HG02840 (cell line): ENCODE measurements at regions not wholly inside any gene's neighbourhood (a gene's known extent, or its start where the extent isn't known, plus 50 kb on each side); places are given as distances from the start of the nearest gene placed in this dataset.
"Not testable (repeated sequence)": the region's sequence is repeated elsewhere in the genome, so short reads cannot be mapped to it uniquely, and the experiment has no call there.

ENCODE experiments used
- ATAC-seq: cut with Tn5 transposase; IDR thresholded peaks from one replicate; pipeline ENCODE4 v1.9.1; 2021; ENCODE audit warnings: mild to moderate bottlenecking, moderate library complexity, moderate number of reproducible peaks; ENCODE audit not compliant: unreplicated experiment, low FRiP score

- ATAC-seq = no peak
These were observed 420.8 kb downstream of the FUT8 start for GRCh38 chr14:65833267-65833880.

- ATAC-seq = no peak
These were observed 421.5 kb downstream of the FUT8 start for GRCh38 chr14:65834051-65834450.

GRCh38 chr14:65834812-65835211 is 422.3 kb downstream of the FUT8 start:
- no peak for ATAC-seq

GRCh38 chr14:65835501-65835900 is 423.0 kb downstream of the FUT8 start:
- ATAC-seq = no peak

- ATAC-seq = no peak
These were observed 426.0 kb downstream of the FUT8 start for GRCh38 chr14:65838565-65838964.

GRCh38 chr14:65840118-65840751 is 427.7 kb downstream of the FUT8 start:
- ATAC-seq = no peak

- ATAC-seq = no peak
These were observed 428.3 kb downstream of the FUT8 start for GRCh38 chr14:65840786-65841185.

- no peak for ATAC-seq
These were observed 433.8 kb downstream of the FUT8 start for GRCh38 chr14:65846196-65846868.

GRCh38 chr14:65847075-65847847 is 434.7 kb downstream of the FUT8 start:
- ATAC-seq = no peak

- ATAC-seq = not testable (repeated sequence)
These were observed 435.4 kb downstream of the FUT8 start for GRCh38 chr14:65847931-65848330.

- ATAC-seq = no peak
These were observed 436.6 kb downstream of the FUT8 start for GRCh38 chr14:65849091-65849490.

- ATAC-seq = no peak
These were observed 437.0 kb downstream of the FUT8 start for GRCh38 chr14:65849558-65849957.

- no peak for ATAC-seq
These were observed 438.1 kb downstream of the FUT8 start for GRCh38 chr14:65850429-65851135.

GRCh38 chr14:65852689-65853088 is 440.2 kb downstream of the FUT8 start:
- no peak for ATAC-seq

- no peak for ATAC-seq
These were observed 441.0 kb downstream of the FUT8 start for GRCh38 chr14:65853407-65853955.

GRCh38 chr14:65854215-65854614 is 441.7 kb downstream of the FUT8 start:
- ATAC-seq = no peak

- no peak for ATAC-seq
These were observed 448.6 kb downstream of the FUT8 start for GRCh38 chr14:65860956-65861611.

GRCh38 chr14:65864549-65864948 is 452.0 kb downstream of the FUT8 start:
- ATAC-seq = no peak

GRCh38 chr14:65864984-65865383 is 452.5 kb downstream of the FUT8 start:
- ATAC-seq = no peak

GRCh38 chr14:65866448-65866847 is 453.9 kb downstream of the FUT8 start:
- no peak for ATAC-seq
